Choroid plexus epithelial cell (primary cell): ENCODE measurements at regions not wholly inside any gene's neighbourhood (a gene's known extent, or its start where the extent isn't known, plus 50 kb on each side); places are given as distances from the start of the nearest gene placed in this dataset.
A peak's percentile ranks its signal among the peaks of the same experiment; 100 is the strongest.

Source experiments
- DNase-seq: peaks from one replicate; pipeline ENCODE4 v3.0.0-alpha.2; 2010; ENCODE audit warnings: low read depth
- H3K4me3 ChIP-seq: 2 replicates; pipeline ENCODE4 v1.5.1; 2011; ENCODE audit warnings: low read depth, mild to moderate bottlenecking, control low read depth, low read length, moderate library complexity
- TF ChIP-seq, protein P1 (sequence below): conservative IDR thresholded peaks from 2 replicates; pipeline ENCODE4 v1.5.1; 2011; ENCODE audit warnings: low read depth, mild to moderate bottlenecking, control low read depth, inconsistent platforms, low read length, moderate library complexity

DNA sequence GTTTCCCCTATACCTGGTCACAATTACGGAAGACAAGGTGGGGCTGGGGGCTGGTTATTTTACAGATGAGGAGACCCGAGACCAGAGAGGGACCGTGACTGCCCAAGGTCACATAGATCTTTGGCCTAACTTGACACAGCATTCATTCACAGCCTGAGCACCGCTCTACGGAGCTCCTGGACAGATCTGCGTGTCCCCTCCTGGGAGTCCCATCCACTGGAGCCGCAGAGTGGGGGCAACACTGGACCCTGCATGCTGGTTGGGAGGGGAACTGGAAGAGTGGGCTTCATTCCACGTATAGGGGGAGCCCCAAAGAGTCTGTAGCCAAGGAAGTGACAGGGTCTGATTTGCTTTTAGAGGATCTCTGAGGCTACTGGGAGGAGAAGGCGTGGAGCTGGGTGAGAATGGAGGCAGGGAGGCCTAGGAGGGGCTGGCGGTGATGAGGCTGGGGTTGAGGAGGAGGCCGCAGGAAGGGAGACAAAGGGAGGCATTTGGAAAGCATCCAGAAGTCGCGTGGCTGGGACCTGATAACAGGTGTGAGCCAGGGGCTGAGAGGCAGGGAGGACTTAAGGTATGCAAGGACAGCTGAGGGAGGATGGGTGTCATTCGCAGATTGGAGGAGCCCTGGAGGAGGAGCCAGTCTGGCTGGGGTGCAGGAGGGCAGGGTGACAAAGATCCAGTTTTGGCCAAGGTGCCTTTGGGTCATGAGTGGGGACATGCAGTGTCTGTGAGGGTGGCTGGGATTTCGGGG is 64.3 kb upstream of the IER5L start:
- no peak for DNase-seq
- TF ChIP-seq, protein P1, sequence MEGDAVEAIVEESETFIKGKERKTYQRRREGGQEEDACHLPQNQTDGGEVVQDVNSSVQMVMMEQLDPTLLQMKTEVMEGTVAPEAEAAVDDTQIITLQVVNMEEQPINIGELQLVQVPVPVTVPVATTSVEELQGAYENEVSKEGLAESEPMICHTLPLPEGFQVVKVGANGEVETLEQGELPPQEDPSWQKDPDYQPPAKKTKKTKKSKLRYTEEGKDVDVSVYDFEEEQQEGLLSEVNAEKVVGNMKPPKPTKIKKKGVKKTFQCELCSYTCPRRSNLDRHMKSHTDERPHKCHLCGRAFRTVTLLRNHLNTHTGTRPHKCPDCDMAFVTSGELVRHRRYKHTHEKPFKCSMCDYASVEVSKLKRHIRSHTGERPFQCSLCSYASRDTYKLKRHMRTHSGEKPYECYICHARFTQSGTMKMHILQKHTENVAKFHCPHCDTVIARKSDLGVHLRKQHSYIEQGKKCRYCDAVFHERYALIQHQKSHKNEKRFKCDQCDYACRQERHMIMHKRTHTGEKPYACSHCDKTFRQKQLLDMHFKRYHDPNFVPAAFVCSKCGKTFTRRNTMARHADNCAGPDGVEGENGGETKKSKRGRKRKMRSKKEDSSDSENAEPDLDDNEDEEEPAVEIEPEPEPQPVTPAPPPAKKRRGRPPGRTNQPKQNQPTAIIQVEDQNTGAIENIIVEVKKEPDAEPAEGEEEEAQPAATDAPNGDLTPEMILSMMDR, result no peak
- no peak overlapping the region for H3K4me3 ChIP-seq

DNA sequence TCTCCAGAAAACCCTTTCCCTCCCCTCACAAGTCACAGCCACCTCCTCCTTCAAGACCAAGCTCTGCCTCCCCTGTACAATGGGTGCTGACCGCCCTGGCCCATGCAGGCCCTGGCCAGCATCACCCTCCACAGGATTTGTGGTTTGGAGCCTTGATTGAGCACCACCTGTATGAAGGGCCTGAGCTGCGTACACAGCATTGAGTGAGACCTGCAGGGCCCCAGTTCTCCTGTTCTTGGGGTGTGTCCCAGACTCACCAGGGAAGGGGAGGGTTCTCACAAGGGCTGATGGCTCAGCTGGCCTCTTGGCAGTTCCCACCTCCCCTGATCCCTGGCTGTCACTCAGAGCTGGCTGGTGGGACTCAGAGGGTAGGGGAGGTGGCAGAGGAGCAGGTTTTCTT is 63.7 kb upstream of the IER5L start:
- no peak overlapping the region for H3K4me3 ChIP-seq

DNA sequence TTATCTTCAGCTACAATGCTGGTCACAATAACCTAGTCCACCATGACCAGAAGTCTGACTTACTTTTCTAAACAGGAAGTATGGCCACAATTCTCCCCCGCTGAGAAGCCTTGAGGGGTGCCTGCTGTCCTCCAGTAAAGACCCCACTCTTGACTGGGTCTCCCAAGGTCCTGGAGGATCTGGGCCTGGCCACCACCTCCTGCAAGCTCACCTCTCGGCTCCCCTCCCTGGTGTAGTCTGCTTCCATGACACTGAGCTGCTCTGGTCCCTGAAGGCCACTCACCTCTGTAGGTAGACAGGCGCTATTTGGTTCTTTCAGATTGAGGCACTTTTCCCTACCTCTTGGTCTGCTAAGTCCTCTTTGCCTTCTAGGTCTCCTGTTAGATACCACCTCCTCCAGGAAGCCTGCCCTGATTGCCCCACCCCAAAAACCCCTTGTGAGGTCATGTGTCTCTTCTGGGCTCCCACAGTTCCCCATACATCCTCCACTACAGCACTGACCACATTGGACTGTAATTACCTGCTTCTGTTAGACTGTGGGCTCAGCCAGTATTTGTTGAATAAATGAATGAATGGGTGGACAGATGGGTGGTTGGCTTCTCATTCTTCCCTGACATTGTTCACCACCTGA is 62.6 kb upstream of the IER5L start:
- H3K4me3 ChIP-seq, result no peak overlapping the region
- TF ChIP-seq, protein P1, result no peak

More for the DNA sequence above, 63.7 kb upstream of the IER5L start:
- TF ChIP-seq, protein P1, result no peak
- no peak for DNase-seq

DNA sequence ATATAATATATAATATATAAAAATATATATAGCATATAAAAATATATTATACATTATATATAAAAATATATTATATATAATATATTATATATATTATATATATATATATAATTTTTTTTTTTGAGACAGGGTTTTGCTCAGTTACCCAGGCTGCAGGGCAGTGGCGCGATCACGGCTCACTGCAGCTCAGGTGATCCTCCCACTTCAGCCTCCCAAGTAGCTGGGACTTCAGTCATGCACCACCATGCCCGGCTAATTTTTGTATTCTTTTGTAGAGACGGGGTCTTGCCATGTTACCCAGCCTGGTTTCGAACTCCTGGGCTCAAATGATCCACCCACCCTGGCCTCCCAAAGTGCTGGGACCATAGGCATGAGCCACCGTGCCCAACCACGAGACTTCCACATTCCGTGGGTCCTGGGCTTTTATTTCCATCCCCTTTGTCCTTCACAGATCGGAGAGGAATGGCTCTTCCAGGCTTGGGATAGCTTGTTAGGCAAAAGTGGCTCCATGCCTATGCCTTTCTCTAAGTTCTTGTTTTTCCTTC is 62.0 kb upstream of the IER5L start:
- TF ChIP-seq, protein P1, result no peak
- no peak for DNase-seq
- no peak overlapping the region for H3K4me3 ChIP-seq

More for the DNA sequence above, 62.6 kb upstream of the IER5L start:
- no peak for DNase-seq

DNA sequence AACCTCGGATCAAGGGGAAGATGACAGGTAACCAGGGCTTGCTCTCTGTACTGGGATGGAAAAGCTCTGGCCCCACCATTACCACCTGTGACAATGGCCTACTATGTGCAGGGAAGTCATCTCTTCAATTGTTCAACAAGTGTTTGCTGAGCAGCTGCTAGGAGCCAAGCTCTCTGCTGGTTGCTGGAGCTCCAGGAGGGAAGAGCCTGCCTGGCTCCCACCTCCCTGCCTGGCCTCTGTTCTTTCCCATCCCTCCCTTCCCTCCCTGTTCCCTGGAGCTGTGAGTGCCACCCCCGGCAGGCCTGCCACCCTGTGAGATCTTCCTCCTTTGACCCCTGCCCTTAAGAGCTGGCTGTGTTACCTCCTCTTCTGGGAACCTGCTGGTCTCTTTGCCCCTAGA is 59.7 kb upstream of the IER5L start:
- TF ChIP-seq, protein P1, result no peak
- DNase-seq, result no peak
- H3K4me3 ChIP-seq, result no peak overlapping the region

DNA sequence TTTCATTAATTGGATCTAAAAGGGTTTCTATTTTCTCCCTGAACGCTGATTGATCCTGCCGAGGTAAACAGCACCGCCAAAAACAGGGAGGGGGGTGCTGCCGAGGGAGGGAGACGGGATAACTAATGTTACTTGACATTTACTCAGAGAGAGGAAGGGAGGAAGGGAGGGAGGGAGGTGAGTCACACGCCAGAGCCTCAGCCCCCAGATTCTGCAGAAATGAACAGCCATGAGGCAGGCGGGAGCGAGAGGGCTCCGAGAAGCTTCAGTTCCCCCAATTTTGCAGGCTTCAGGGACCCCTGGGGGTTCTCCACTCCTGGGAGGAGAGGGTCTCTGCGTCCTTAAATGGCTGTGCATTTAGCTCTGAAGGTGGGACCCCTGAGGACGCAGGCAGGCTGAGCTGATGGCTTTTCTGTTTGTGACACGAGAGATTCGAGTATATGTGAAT is 59.1 kb upstream of the IER5L start:
- peak overlapping the region; percentile 1 for H3K4me3 ChIP-seq
- peak; percentile 67 for DNase-seq
- TF ChIP-seq, protein P1, result no peak
